Esophagus muscularis mucosa (tissue), 4 donors: ENCODE measurements at regions not wholly inside any gene's neighbourhood (a gene's known extent, or its start where the extent isn't known, plus 50 kb on each side); places are given as distances from the start of the nearest gene placed in this dataset.

Experiments
- CTCF ChIP-seq, 3 experiments: fragments of 200-600 bp in 2 of 3; fragments of 450-650 bp in 1 of 3; sonication (generic) in 2 of 3; IDR thresholded peaks; one replicate each; pipeline ENCODE4 v1.5.1; 2017 to 2019; ENCODE audit warnings: antibody characterized with exemption in 3 of 3, mild to moderate bottlenecking in 2 of 3, moderate library complexity in 1 of 3
- EP300 ChIP-seq: sonication (generic); formaldehyde crosslinking; IDR thresholded peaks from one replicate; pipeline ENCODE4 v1.6.1; 2017; ENCODE audit warnings: antibody characterized with exemption
- POLR2A ChIP-seq: fragments of 450-650 bp; IDR thresholded peaks from one replicate; pipeline ENCODE4 v1.6.1; 2017; ENCODE audit warnings: antibody characterized with exemption, moderate library complexity, mild to moderate bottlenecking, low read depth

- TF ChIP-seq CTCF (IDR thresholded peaks at IDR 0.05), result no peak
- no peak for TF ChIP-seq EP300
- TF ChIP-seq POLR2A, result no peak
Measured at GRCh38 chr5:61993295-61993927, 312.6 kb upstream of the KIF2A start.
